ENCODE measurements at regions not wholly inside any gene's neighbourhood (a gene's known extent, or its start where the extent isn't known, plus 50 kb on each side); places are given as distances from the start of the nearest gene placed in this dataset.

DNA sequence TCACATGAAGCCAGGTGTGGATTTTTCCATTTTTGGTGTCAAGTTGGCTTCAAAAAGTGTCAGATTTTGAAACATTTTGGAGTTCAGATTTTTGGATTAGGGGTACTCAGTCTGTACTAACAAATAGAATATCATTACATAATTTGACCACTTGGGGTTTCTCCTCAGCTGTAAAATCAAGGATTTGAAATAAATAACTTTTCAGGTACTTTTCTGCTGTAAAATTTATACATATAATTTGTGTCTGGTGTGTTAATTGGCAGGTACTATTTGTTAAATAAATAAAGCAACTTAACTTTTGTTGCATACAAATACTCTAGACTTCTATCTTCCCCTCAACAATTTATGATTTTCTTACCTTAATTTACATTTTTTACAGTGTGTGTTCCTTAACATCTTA lies 234.1 kb upstream of the PRICKLE1 start:
- H3K27ac ChIP-seq (ENCODE audit: control insufficient read depth, insufficient read depth, low read length): no peak overlapping the region
- no peaks in the 10 kb centered on the region for H4K20me1 ChIP-seq (ENCODE audit: control insufficient read depth, extremely low read depth, insufficient read depth, low read length)
- no peaks in the 10 kb centered on the region for H3K27me3 ChIP-seq (ENCODE audit: control insufficient read depth, extremely low read depth, insufficient read depth, low read length)
- TF ChIP-seq, protein P1, sequence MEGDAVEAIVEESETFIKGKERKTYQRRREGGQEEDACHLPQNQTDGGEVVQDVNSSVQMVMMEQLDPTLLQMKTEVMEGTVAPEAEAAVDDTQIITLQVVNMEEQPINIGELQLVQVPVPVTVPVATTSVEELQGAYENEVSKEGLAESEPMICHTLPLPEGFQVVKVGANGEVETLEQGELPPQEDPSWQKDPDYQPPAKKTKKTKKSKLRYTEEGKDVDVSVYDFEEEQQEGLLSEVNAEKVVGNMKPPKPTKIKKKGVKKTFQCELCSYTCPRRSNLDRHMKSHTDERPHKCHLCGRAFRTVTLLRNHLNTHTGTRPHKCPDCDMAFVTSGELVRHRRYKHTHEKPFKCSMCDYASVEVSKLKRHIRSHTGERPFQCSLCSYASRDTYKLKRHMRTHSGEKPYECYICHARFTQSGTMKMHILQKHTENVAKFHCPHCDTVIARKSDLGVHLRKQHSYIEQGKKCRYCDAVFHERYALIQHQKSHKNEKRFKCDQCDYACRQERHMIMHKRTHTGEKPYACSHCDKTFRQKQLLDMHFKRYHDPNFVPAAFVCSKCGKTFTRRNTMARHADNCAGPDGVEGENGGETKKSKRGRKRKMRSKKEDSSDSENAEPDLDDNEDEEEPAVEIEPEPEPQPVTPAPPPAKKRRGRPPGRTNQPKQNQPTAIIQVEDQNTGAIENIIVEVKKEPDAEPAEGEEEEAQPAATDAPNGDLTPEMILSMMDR (optimal IDR thresholded peaks at IDR 0.05 in 1 of 3, IDR thresholded peaks at IDR 0.05 in 1 of 3, conservative IDR thresholded peaks at IDR 0.05 in 1 of 3; ENCODE audit: extremely low read depth in 1 of 3, insufficient read depth in 2 of 3, low read length in 3 of 3): no peak
- TF ChIP-seq EZH2 (IDR thresholded peaks at IDR 0.05; ENCODE audit: low read length): no peak
- dilution Hi-C loops (cut with MboI; ENCODE audit: extremely low pct_ligation_motif_present, low sequenced_read_pairs): no loop called here
- H3K4me3 ChIP-seq (ENCODE audit: control insufficient read depth in 2 of 3, extremely low read depth in 1 of 3, insufficient read depth in 2 of 3, low read depth in 1 of 3, low read length in 3 of 3): no peak overlapping the region
- FAIRE-seq: no peak
- no peaks in the 10 kb centered on the region for H3K79me2 ChIP-seq (ENCODE audit: control insufficient read depth, insufficient read depth, low read length)
- no peaks in the 10 kb centered on the region for H3K9me3 ChIP-seq (ENCODE audit: control insufficient read depth, low read depth, low read length)
- no peaks in the 10 kb centered on the region for H3K36me3 ChIP-seq (ENCODE audit: control insufficient read depth in 2 of 2, extremely low read depth in 1 of 2, insufficient read depth in 2 of 2, low read length in 2 of 2)
- no peaks in the 10 kb centered on the region for H3K4me1 ChIP-seq (ENCODE audit: control insufficient read depth, extremely low read depth, insufficient read depth, low read length)
- H3K9ac ChIP-seq (ENCODE audit: control insufficient read depth, extremely low read depth, insufficient read depth, low read length): no peak overlapping the region
- H3K4me2 ChIP-seq (ENCODE audit: control insufficient read depth, extremely low read depth, insufficient read depth, low read depth, low read length): no peak overlapping the region
- H2AFZ ChIP-seq (ENCODE audit: control insufficient read depth, low read length): no peak overlapping the region
- H3K9me1 ChIP-seq (ENCODE audit: control insufficient read depth, extremely low read depth, insufficient read depth, low read length): no peaks in the 10 kb centered on the region
- DNase-seq (ENCODE audit: low read depth, low spot score): no peak

- Histone ChIP-seq H3K4me3 (ENCODE audit: control insufficient read depth in 2 of 3, extremely low read depth in 1 of 3, insufficient read depth in 2 of 3, low read depth in 1 of 3, low read length in 3 of 3) (no peak overlapping the region), H3K4me1 (ENCODE audit: control insufficient read depth, extremely low read depth, insufficient read depth, low read length) (no peaks in the 10 kb centered on the region), H3K36me3 (ENCODE audit: control insufficient read depth in 2 of 2, extremely low read depth in 1 of 2, insufficient read depth in 2 of 2, low read length in 2 of 2) (no peaks in the 10 kb centered on the region), H3K4me2 (ENCODE audit: control insufficient read depth, extremely low read depth, insufficient read depth, low read depth, low read length) (no peak overlapping the region), H3K27me3 (ENCODE audit: control insufficient read depth, extremely low read depth, insufficient read depth, low read length) (no peaks in the 10 kb centered on the region), H3K27ac (ENCODE audit: control insufficient read depth, insufficient read depth, low read length) (no peak overlapping the region), H3K9me1 (ENCODE audit: control insufficient read depth, extremely low read depth, insufficient read depth, low read length) (no peaks in the 10 kb centered on the region), H2AFZ (ENCODE audit: control insufficient read depth, low read length) (peak overlapping the region; percentile 21), H4K20me1 (ENCODE audit: control insufficient read depth, extremely low read depth, insufficient read depth, low read length) (no peaks in the 10 kb centered on the region), H3K9me3 (ENCODE audit: control insufficient read depth, low read depth, low read length) (no peaks in the 10 kb centered on the region), H3K79me2 (ENCODE audit: control insufficient read depth, insufficient read depth, low read length) (no peaks in the 10 kb centered on the region), H3K9ac (ENCODE audit: control insufficient read depth, extremely low read depth, insufficient read depth, low read length) (no peak overlapping the region)
- dilution Hi-C loops (cut with MboI; ENCODE audit: extremely low pct_ligation_motif_present, low sequenced_read_pairs): no loop called here
- FAIRE-seq (no peak), DNase-seq (ENCODE audit: low read depth, low spot score) (no peak)
- no peak for TF ChIP-seq EZH2 (IDR thresholded peaks at IDR 0.05; ENCODE audit: low read length)
- TF ChIP-seq, protein P1 (optimal IDR thresholded peaks at IDR 0.05 in 1 of 3, IDR thresholded peaks at IDR 0.05 in 1 of 3, conservative IDR thresholded peaks at IDR 0.05 in 1 of 3; ENCODE audit: extremely low read depth in 1 of 3, insufficient read depth in 2 of 3, low read length in 3 of 3): no peak
Observed at GRCh38 chr12:42819846-42820245, 230.3 kb upstream of the PRICKLE1 start.

Measured in keratinocyte (primary cell).